SK-N-SH (cell line): ENCODE measurements at regions not wholly inside any gene's neighbourhood (a gene's known extent, or its start where the extent isn't known, plus 50 kb on each side); places are given as distances from the start of the nearest gene placed in this dataset.

ENCODE experiments used
- CTCF ChIA-PET: fragments of 300-600, 350-600 bp; formaldehyde crosslinking; extraction: SDS; loops from one replicate; lab custom pipeline; 2021; lab: Yijun Ruan, JAX
- POLR2A ChIA-PET: fragments of 350-600 bp; sonication (Branson Sonifier 250); formaldehyde crosslinking; extraction: SDS; loops from one replicate; lab custom pipeline; 2020; ENCODE audit warnings: antibody characterized with exemption, inconsistent platforms; lab: Yijun Ruan, JAX
- DNase-seq: peaks from one replicate; pipeline ENCODE4 v3.0.0; 2012
- H2AFZ ChIP-seq: fragments of 200-600 bp; sonication (generic); 2 replicates; pipeline ENCODE4 v1.8.1; 2016; ENCODE audit warnings: antibody characterized with exemption, mild to moderate bottlenecking, low read depth
- H3F3A ChIP-seq: fragments of 200-600 bp; sonication (generic); replicated peaks from 2 replicates; pipeline ENCODE3; 2016; ENCODE audit warnings: antibody characterized with exemption, mild to moderate bottlenecking; ENCODE audit not compliant: insufficient read depth
- H3K27ac ChIP-seq, 2 experiments: fragments of 200-500 bp in 1 of 2; fragments of 200-600 bp in 1 of 2; sonication (Bioruptor generic) in 1 of 2; sonication (generic), shearing (Covaris generic) in 1 of 2; 2 replicates each; pipeline versions ENCODE4 v1.5.1 to v1.6.1; 2014 to 2016; ENCODE audit warnings: low read depth in 2 of 2, inconsistent platforms in 1 of 2, low read length in 1 of 2, mild to moderate bottlenecking in 1 of 2, mixed read lengths in 1 of 2
- H3K27me3 ChIP-seq: fragments of 200-600 bp; sonication (generic), shearing (Covaris generic); 2 replicates; pipeline ENCODE4 v1.6.1; 2016; ENCODE audit warnings: mixed run types; ENCODE audit not compliant: insufficient read depth
- H3K36me3 ChIP-seq, 2 experiments: fragments of 200-500 bp in 1 of 2; fragments of 200-600 bp in 1 of 2; sonication (Bioruptor generic) in 1 of 2; sonication (generic) in 1 of 2; replicated peaks in 1 of 2; 2 replicates each; pipeline versions ENCODE3 to v1.5.1; 2014 to 2016; ENCODE audit warnings: low read length in 1 of 2, mild to moderate bottlenecking in 1 of 2; ENCODE audit not compliant: insufficient read depth in 2 of 2, control insufficient read depth in 1 of 2
- H3K4me1 ChIP-seq, 2 experiments: fragments of 200-500 bp in 1 of 2; fragments of 200-600 bp in 1 of 2; sonication (Bioruptor generic) in 1 of 2; sonication (generic), shearing (Covaris generic) in 1 of 2; 2 replicates each; pipeline versions ENCODE4 v1.5.1 to v1.6.1; 2014 to 2016; ENCODE audit warnings: low read depth in 1 of 2, low read length in 1 of 2, mixed run types in 1 of 2; ENCODE audit not compliant: insufficient read depth in 2 of 2, control insufficient read depth in 1 of 2
- H3K4me2 ChIP-seq: fragments of 200-600 bp; sonication (generic), shearing (Covaris generic); 2 replicates; pipeline ENCODE4 v1.6.1; 2017; ENCODE audit warnings: mixed run types
- H3K4me3 ChIP-seq, 2 experiments: fragments of 200-500 bp in 1 of 2; fragments of 200-600 bp in 1 of 2; sonication (Bioruptor generic) in 1 of 2; sonication (generic), shearing (Covaris generic) in 1 of 2; 2 replicates each; pipeline versions ENCODE4 v1.5.1 to v1.8.1; 2014 to 2016; ENCODE audit warnings: low read depth in 2 of 2, inconsistent platforms in 1 of 2, low read length in 1 of 2, mild to moderate bottlenecking in 1 of 2, mixed read lengths in 1 of 2, moderate library complexity in 1 of 2
- H3K79me2 ChIP-seq: fragments of 200-600 bp; sonication (generic); 2 replicates; pipeline ENCODE4 v1.8.1; 2017; ENCODE audit warnings: mild to moderate bottlenecking; ENCODE audit not compliant: insufficient read depth
- H3K9ac ChIP-seq: fragments of 200-600 bp; sonication (generic); 2 replicates; pipeline ENCODE4 v1.6.1; 2017; ENCODE audit warnings: mixed run types
- H3K9me2 ChIP-seq: fragments of 200-600 bp; sonication (generic); 2 replicates; pipeline ENCODE4 v1.6.1; 2017; ENCODE audit warnings: mixed run types
- H3K9me3 ChIP-seq: fragments of 200-600 bp; sonication (generic); 2 replicates; pipeline ENCODE4 v1.6.1; 2017; ENCODE audit warnings: mixed run types, mild to moderate bottlenecking, moderate library complexity
- H4K20me1 ChIP-seq: fragments of 200-600 bp; sonication (generic); 2 replicates; pipeline ENCODE4 v1.6.1; 2017; ENCODE audit warnings: mild to moderate bottlenecking, mixed run types; ENCODE audit not compliant: insufficient read depth
- CTCF ChIP-seq: fragments of 200-600 bp; sonication (generic); IDR thresholded peaks from 2 replicates; pipeline ENCODE4 v1.6.1; 2017; ENCODE audit warnings: antibody characterized with exemption, mild to moderate bottlenecking, moderate library complexity
- EP300 ChIP-seq, 2 experiments: IDR thresholded peaks; 2 replicates each; pipeline versions ENCODE4 v1.4.0 to v1.6.1; 2012; ENCODE audit warnings: borderline replicate concordance in 1 of 2, low read depth in 1 of 2, low read length in 1 of 2
- FOXJ3 ChIP-seq: sonication (generic); formaldehyde crosslinking; IDR thresholded peaks from 2 replicates; pipeline ENCODE4 v1.5.1; 2020; ENCODE audit warnings: mild to moderate bottlenecking, missing genetic modification reagents
- FOXM1 ChIP-seq: IDR thresholded peaks from 2 replicates; pipeline ENCODE4 v1.4.0; 2012; ENCODE audit warnings: low read depth, mild to moderate bottlenecking
- GATA2 ChIP-seq: sonication (generic); formaldehyde crosslinking; IDR thresholded peaks from 2 replicates; pipeline ENCODE4 v1.5.0; 2020; ENCODE audit warnings: mild to moderate bottlenecking, missing genetic modification reagents
- MXI1 ChIP-seq: IDR thresholded peaks from 2 replicates; pipeline ENCODE4 v1.6.1; 2012; ENCODE audit warnings: mild to moderate bottlenecking, low read depth, low read length, improper control_type of control experiment
- NRF1 ChIP-seq: IDR thresholded peaks from 2 replicates; pipeline ENCODE4 v1.6.1; 2012; ENCODE audit warnings: low read depth, mild to moderate bottlenecking, low read length
- PBX3 ChIP-seq: IDR thresholded peaks from 2 replicates; pipeline ENCODE4; 2012
- POLR2AphosphoS5 ChIP-seq: IDR thresholded peaks from 2 replicates; pipeline ENCODE4 v1.6.1; 2012; ENCODE audit warnings: low read depth, low read length
- RAD21 ChIP-seq: IDR thresholded peaks from 2 replicates; pipeline ENCODE4 v1.6.1; 2012; ENCODE audit warnings: mild to moderate bottlenecking, low read length
- RCOR1 ChIP-seq: fragments of 150-350 bp; IDR thresholded peaks from 2 replicates; pipeline ENCODE4 v1.6.1; 2017; ENCODE audit warnings: antibody characterized with exemption, low read length
- RFX5 ChIP-seq: IDR thresholded peaks from 2 replicates; pipeline ENCODE4 v1.6.1; 2012; ENCODE audit warnings: mild to moderate bottlenecking, improper control_type of control experiment, low read length
- RXRA ChIP-seq: IDR thresholded peaks from 2 replicates; pipeline ENCODE4 v1.4.0; 2012; ENCODE audit warnings: low read depth, mild to moderate bottlenecking, borderline replicate concordance
- SIN3A ChIP-seq: IDR thresholded peaks from 2 replicates; pipeline ENCODE4 v1.6.1; 2012; ENCODE audit warnings: low read depth, mild to moderate bottlenecking, low read length, moderate library complexity, borderline replicate concordance
- TAF1 ChIP-seq: IDR thresholded peaks from 2 replicates; pipeline ENCODE4 v1.6.1; 2012; ENCODE audit warnings: low read depth, mild to moderate bottlenecking, low read length, moderate library complexity, borderline replicate concordance
- USF2 ChIP-seq: fragments of 150-350 bp; IDR thresholded peaks from 2 replicates; pipeline ENCODE4 v1.6.1; 2017; ENCODE audit warnings: antibody characterized with exemption, low read length, low read depth, borderline replicate concordance
- YY1 ChIP-seq: IDR thresholded peaks from 2 replicates; pipeline ENCODE4 v1.4.0; 2012; ENCODE audit warnings: low read depth, mild to moderate bottlenecking
- WGBS: methylation state at CpG from one replicate; pipeline ENCODE4 v1.1.6; 2017; ENCODE audit warnings: low lambda C conversion rate; 5-methylcytosine and 5-hydroxymethylcytosine counted together
- TF ChIP-seq, protein P1 (sequence below): fragments of 150-350 bp; IDR thresholded peaks from 2 replicates; pipeline ENCODE4 v1.6.1; 2016; ENCODE audit warnings: mild to moderate bottlenecking, low read depth, low read length

DNA sequence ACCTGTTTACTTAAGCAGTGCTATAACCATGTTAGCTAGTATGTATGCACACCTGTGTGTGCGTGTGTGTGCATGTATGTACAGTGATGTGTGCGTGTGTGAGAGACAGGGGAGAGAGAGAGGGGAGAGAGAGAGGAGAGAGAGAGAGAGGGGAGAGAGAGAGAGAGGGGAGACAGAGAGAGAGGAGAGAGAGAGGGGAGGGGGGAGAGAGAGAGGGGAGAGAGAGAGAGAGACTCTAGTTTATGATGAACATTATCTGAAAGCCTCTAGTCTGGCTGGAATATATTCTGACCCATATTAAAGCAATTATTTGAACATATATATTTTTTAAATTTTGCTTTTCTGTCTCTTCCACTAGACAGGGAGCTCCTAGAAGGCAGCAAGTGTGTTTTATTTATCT is 117.5 kb upstream of the CPEB4 start:
- no peaks in the 10 kb centered on the region for H3K27me3 ChIP-seq
- H2AFZ ChIP-seq = no peak overlapping the region
- no peaks in the 10 kb centered on the region for H3K9me2 ChIP-seq
- DNase-seq = no peak
- no peaks in the 10 kb centered on the region for H3K9me3 ChIP-seq
- H3K79me2 ChIP-seq = no peaks in the 10 kb centered on the region
- H4K20me1 ChIP-seq = no peaks in the 10 kb centered on the region
- no peak overlapping the region for H3K9ac ChIP-seq
- H3K36me3 ChIP-seq = no peaks in the 10 kb centered on the region
- H3K27ac ChIP-seq = no peak overlapping the region
- peaks cover 0 to 28% of the 10 kb centered on the region in 2 experiments; a peak in 1 of 4 replicates for H3K4me1 ChIP-seq
- H3K4me3 ChIP-seq = no peak overlapping the region
- no peak overlapping the region for H3K4me2 ChIP-seq
- TF ChIP-seq NRF1 = no peak
- no peak for TF ChIP-seq YY1
- no peak for TF ChIP-seq RCOR1
- TF ChIP-seq SIN3A = no peak
- TF ChIP-seq RXRA = no peak
- TF ChIP-seq FOXJ3 (CRISPR knock-in tag) = no peak
- TF ChIP-seq EP300 (IDR thresholded peaks at IDR 0.05; ENCODE audit: borderline replicate concordance in 1 of 2, low read depth in 1 of 2, low read length in 1 of 2) = no peak
- TF ChIP-seq FOXM1 = no peak
- no peak for TF ChIP-seq TAF1
- H3F3A ChIP-seq = no peaks in the 10 kb centered on the region
- 86% methylated on average over 2 of the region's 2 CpGs for WGBS
- ChIA-PET CTCF (interaction anchor here (0.7 to 1.1 kb wide), 2 partner anchors 109 to 122 kb away, joined by 3 read pairs; no protein-coding TSS in a partner anchor), POLR2A (no interaction called here)

GRCh38 chr5:173771121-173771724 is 116.9 kb upstream of the CPEB4 start:
- no peak overlapping the region for H2AFZ ChIP-seq
- WGBS = 84% methylated on average over 24 of the region's 24 CpGs
- TF ChIP-seq GATA2 (no peak), POLR2AphosphoS5 (no peak), TAF1 (no peak), PBX3 (no peak), SIN3A (no peak), CTCF (no peak), MXI1 (no peak), YY1 (no peak), RFX5 (no peak), RAD21 (no peak), EP300 (IDR thresholded peaks at IDR 0.05; ENCODE audit: borderline replicate concordance in 1 of 2, low read depth in 1 of 2, low read length in 1 of 2) (no peak), USF2 (no peak)
- TF ChIP-seq, protein P1, sequence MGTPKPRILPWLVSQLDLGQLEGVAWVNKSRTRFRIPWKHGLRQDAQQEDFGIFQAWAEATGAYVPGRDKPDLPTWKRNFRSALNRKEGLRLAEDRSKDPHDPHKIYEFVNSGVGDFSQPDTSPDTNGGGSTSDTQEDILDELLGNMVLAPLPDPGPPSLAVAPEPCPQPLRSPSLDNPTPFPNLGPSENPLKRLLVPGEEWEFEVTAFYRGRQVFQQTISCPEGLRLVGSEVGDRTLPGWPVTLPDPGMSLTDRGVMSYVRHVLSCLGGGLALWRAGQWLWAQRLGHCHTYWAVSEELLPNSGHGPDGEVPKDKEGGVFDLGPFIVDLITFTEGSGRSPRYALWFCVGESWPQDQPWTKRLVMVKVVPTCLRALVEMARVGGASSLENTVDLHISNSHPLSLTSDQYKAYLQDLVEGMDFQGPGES = no peak

More at GRCh38 chr5:173771121-173771724, 116.9 kb upstream of the CPEB4 start:
- Histone ChIP-seq H3K27ac (no peak overlapping the region), H3K9ac (no peak overlapping the region), H3K4me3 (no peak overlapping the region), H3K4me2 (no peak overlapping the region), H4K20me1 (no peaks in the 10 kb centered on the region), H3K9me2 (no peaks in the 10 kb centered on the region), H3K27me3 (no peaks in the 10 kb centered on the region), H3K9me3 (no peaks in the 10 kb centered on the region), H3F3A (no peaks in the 10 kb centered on the region), H3K36me3 (no peaks in the 10 kb centered on the region), H3K79me2 (no peaks in the 10 kb centered on the region), H3K4me1 (peaks cover 0 to 30% of the 10 kb centered on the region in 2 experiments; a peak in 1 of 4 replicates)
- DNase-seq = no peak
- POLR2A ChIA-PET = no interaction called here
- CTCF ChIA-PET = interaction anchor here (0.7 to 1.9 kb wide), 5 partner anchors 38 to 546 kb away, joined by 3 to 4 read pairs (median 3); no protein-coding TSS in a partner anchor
